Endothelial cell of umbilical vein (primary cell): ENCODE measurements at regions not wholly inside any gene's neighbourhood (a gene's known extent, or its start where the extent isn't known, plus 50 kb on each side); places are given as distances from the start of the nearest gene placed in this dataset.

ENCODE experiments used
- BruUV-seq: library from RNA; stranded (reverse); fragments of 400-500 nt; replicated peaks from 2 replicates; lab custom pipeline; 2021; lab: Mats Ljungman, UMichigan
- CTCF ChIA-PET: fragments of 300-600, 350-600 bp; sonication (Branson Sonifier 250); formaldehyde crosslinking; loops from one replicate; lab custom pipeline; 2021; ENCODE audit warnings: antibody characterized with exemption, inconsistent platforms; lab: Charles Lee
- POLR2A ChIA-PET: fragments of 300-600, 350-600 bp; sonication (Branson Sonifier 250); formaldehyde crosslinking; loops from one replicate; lab custom pipeline; 2021; ENCODE audit warnings: antibody characterized with exemption, inconsistent platforms; lab: Charles Lee
- DNase-seq: peaks from one replicate; pipeline ENCODE4 v3.0.0-alpha.2; 2011; ENCODE audit warnings: low read depth, low spot score
- FAIRE-seq: peaks from 2 replicates; lab custom pipeline; 2011; peaks lifted over from hg19 to GRCh38; lab: Jason Lieb, UNC
- H2AFZ ChIP-seq: 2 replicates; pipeline ENCODE4 v1.6.0; 2012; ENCODE audit warnings: low read depth, low read length, control low read depth, inconsistent platforms
- H3K27ac ChIP-seq: 2 replicates; pipeline ENCODE4 v1.5.1; 2011; ENCODE audit warnings: low read depth, mild to moderate bottlenecking, control low read depth, low read length, moderate library complexity; ENCODE audit not compliant: insufficient read depth
- H3K27me3 ChIP-seq, 2 experiments: 2 replicates each; pipeline versions ENCODE4 v1.6.0 to v1.6.1; 2011; ENCODE audit warnings: low read length in 2 of 2, mixed read lengths in 1 of 2; ENCODE audit not compliant: control insufficient read depth in 2 of 2, insufficient read depth in 2 of 2
- H3K36me3 ChIP-seq, 2 experiments: 2 replicates in 1 of 2; 3 replicates in 1 of 2; pipeline ENCODE4 v1.5.1; 2011; ENCODE audit warnings: low read length in 2 of 2, mild to moderate bottlenecking in 1 of 2, moderate library complexity in 1 of 2; ENCODE audit not compliant: control insufficient read depth in 2 of 2, insufficient read depth in 2 of 2; ENCODE audit errors: extremely low read depth in 1 of 2
- H3K4me1 ChIP-seq: 3 replicates; pipeline ENCODE4 v1.5.1; 2011; ENCODE audit warnings: mild to moderate bottlenecking, low read length; ENCODE audit not compliant: control insufficient read depth, insufficient read depth; ENCODE audit errors: extremely low read depth
- H3K4me2 ChIP-seq: 2 replicates; pipeline ENCODE4 v1.6.1; 2011; ENCODE audit warnings: low read length, control low read depth, mixed read lengths; ENCODE audit not compliant: insufficient read depth
- H3K4me3 ChIP-seq, 3 experiments: fragments of 200-600 bp in 1 of 3; sonication (generic), shearing (Covaris generic) in 1 of 3; replicated peaks in 1 of 3; 2 replicates each; pipeline ENCODE4 v1.5.1; 2011 to 2016; ENCODE audit warnings: control low read depth in 3 of 3, low read length in 3 of 3, mild to moderate bottlenecking in 2 of 3, inconsistent platforms in 1 of 3, low read depth in 1 of 3, moderate library complexity in 1 of 3; ENCODE audit not compliant: insufficient read depth in 1 of 3
- H3K79me2 ChIP-seq: 2 replicates; pipeline ENCODE4 v1.6.0; 2012; ENCODE audit warnings: low read length, inconsistent platforms; ENCODE audit not compliant: control insufficient read depth, insufficient read depth
- H3K9ac ChIP-seq: replicated peaks from 2 replicates; pipeline ENCODE3; 2011; ENCODE audit warnings: low read length, control low read depth; ENCODE audit not compliant: insufficient read depth; ENCODE audit errors: extremely low read depth
- H3K9me1 ChIP-seq: replicated peaks from 3 replicates; pipeline ENCODE4 v1.6.0; 2011; ENCODE audit warnings: mild to moderate bottlenecking, low read length; ENCODE audit not compliant: control insufficient read depth, insufficient read depth; ENCODE audit errors: extremely low read depth
- H3K9me3 ChIP-seq: replicated peaks from 2 replicates; pipeline ENCODE4 v1.5.1; 2012; ENCODE audit warnings: low read length, inconsistent platforms; ENCODE audit not compliant: control insufficient read depth, insufficient read depth
- H4K20me1 ChIP-seq: replicated peaks from 2 replicates; pipeline ENCODE3; 2011; ENCODE audit warnings: mild to moderate bottlenecking, low read length; ENCODE audit not compliant: control insufficient read depth, insufficient read depth; ENCODE audit errors: extremely low read depth
- EZH2 ChIP-seq: IDR thresholded peaks from 2 replicates; pipeline ENCODE4 v1.6.1; 2012; ENCODE audit warnings: borderline replicate concordance, low read depth, mild to moderate bottlenecking, moderate library complexity, low read length, inconsistent platforms; ENCODE audit not compliant: severe bottlenecking
- FOS ChIP-seq: IDR thresholded peaks from 2 replicates; pipeline ENCODE4 v1.6.1; 2011; ENCODE audit warnings: mild to moderate bottlenecking, low read length, moderate library complexity, borderline replicate concordance; ENCODE audit not compliant: insufficient read depth
- GATA2 ChIP-seq: IDR thresholded peaks from 2 replicates; pipeline ENCODE4 v1.7.0; 2011; ENCODE audit warnings: low read depth, mild to moderate bottlenecking, moderate library complexity, mixed read lengths, low read length; ENCODE audit not compliant: insufficient read length, insufficient read depth
- JUN ChIP-seq: IDR thresholded peaks from 2 replicates; pipeline ENCODE4 v1.6.1; 2011; ENCODE audit warnings: borderline replicate concordance, low read depth; ENCODE audit not compliant: insufficient read length, insufficient read depth
- MYC ChIP-seq: IDR thresholded peaks from one replicate; pipeline ENCODE4 v1.6.1; 2011; ENCODE audit warnings: mild to moderate bottlenecking, low read depth, low read length
- POLR2A ChIP-seq: IDR thresholded peaks from 2 replicates; pipeline ENCODE4 v1.6.1; 2012; ENCODE audit warnings: low read depth, mild to moderate bottlenecking, control low read depth, low read length
- POLR2AphosphoS5 ChIP-seq: IDR thresholded peaks from 2 replicates; pipeline ENCODE4 v1.6.1; 2012; ENCODE audit warnings: low read depth, mild to moderate bottlenecking, control low read depth, low read length, moderate library complexity; ENCODE audit not compliant: insufficient read depth
- dilution Hi-C: fragments of 300-500 bp; cut with MboI; formaldehyde crosslinking; loops from one replicate; pipeline ENCODE4 v1.15.0; 2019; ENCODE audit warnings: low sequenced_read_pairs; ENCODE audit not compliant: extremely low pct_ligation_motif_present
- intact Hi-C: fragments of 100-400 bp; cut with micrococcal nuclease; formaldehyde crosslinking; loops from one replicate; pipeline ENCODE4 v1.10.0; 2022
- TF ChIP-seq, protein P1 (sequence below): IDR thresholded peaks from 2 replicates; pipeline ENCODE4 v1.6.1; 2011; ENCODE audit not compliant: insufficient read depth, insufficient read length
- TF ChIP-seq, protein P2 (sequence below), 2 donors: IDR thresholded peaks; 1 replicate in 1 of 2; 2 replicates in 1 of 2; pipeline ENCODE4 v1.5.1; 2011; ENCODE audit warnings: low read length in 2 of 2, mild to moderate bottlenecking in 2 of 2, moderate library complexity in 2 of 2, control low read depth in 1 of 2, inconsistent platforms in 1 of 2, low read depth in 1 of 2; ENCODE audit not compliant: insufficient read depth in 1 of 2; ENCODE audit errors: extremely low read depth in 1 of 2

DNA sequence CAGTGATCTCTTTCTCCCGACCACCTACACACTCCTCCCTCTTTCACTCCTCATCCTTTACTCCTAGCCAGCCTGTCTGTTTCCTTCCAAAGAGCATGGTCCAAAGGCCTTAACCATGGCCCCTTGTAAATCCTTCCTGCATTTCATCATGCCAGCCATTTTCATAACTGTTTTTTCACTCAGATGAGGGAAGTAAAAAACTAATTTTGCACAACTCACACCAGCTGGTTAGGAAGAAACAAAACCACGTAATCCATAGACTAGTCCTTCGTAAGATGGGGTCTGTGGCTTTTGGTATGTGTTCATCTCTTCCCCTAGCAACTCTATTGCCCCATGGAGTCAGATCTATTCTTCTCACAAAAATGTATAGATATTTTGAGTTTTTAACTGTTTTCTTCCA lies 187.8 kb downstream of the SHOX2 start:
- Histone ChIP-seq H4K20me1 (no peaks in the 10 kb centered on the region), H3K9me3 (no peaks in the 10 kb centered on the region), H3K9ac (no peak overlapping the region), H3K4me3 (no peak overlapping the region), H3K9me1 (no peaks in the 10 kb centered on the region), H3K27me3 (no peaks in the 10 kb centered on the region), H3K4me2 (no peak overlapping the region), H3K4me1 (no peaks in the 10 kb centered on the region), H3K79me2 (no peaks in the 10 kb centered on the region), H2AFZ (no peak overlapping the region), H3K36me3 (no peaks in the 10 kb centered on the region), H3K27ac (no peak overlapping the region)
- intact Hi-C loops (no loop called here), dilution Hi-C loops (no loop called here)
- DNase-seq (no peak), FAIRE-seq (no peak)
- TF ChIP-seq, protein P1, sequence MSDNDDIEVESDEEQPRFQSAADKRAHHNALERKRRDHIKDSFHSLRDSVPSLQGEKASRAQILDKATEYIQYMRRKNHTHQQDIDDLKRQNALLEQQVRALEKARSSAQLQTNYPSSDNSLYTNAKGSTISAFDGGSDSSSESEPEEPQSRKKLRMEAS, result no peak
- no peak for TF ChIP-seq FOS
- no peak for TF ChIP-seq EZH2
- no peak for TF ChIP-seq MYC
- TF ChIP-seq, protein P2, sequence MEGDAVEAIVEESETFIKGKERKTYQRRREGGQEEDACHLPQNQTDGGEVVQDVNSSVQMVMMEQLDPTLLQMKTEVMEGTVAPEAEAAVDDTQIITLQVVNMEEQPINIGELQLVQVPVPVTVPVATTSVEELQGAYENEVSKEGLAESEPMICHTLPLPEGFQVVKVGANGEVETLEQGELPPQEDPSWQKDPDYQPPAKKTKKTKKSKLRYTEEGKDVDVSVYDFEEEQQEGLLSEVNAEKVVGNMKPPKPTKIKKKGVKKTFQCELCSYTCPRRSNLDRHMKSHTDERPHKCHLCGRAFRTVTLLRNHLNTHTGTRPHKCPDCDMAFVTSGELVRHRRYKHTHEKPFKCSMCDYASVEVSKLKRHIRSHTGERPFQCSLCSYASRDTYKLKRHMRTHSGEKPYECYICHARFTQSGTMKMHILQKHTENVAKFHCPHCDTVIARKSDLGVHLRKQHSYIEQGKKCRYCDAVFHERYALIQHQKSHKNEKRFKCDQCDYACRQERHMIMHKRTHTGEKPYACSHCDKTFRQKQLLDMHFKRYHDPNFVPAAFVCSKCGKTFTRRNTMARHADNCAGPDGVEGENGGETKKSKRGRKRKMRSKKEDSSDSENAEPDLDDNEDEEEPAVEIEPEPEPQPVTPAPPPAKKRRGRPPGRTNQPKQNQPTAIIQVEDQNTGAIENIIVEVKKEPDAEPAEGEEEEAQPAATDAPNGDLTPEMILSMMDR (IDR thresholded peaks at IDR 0.05; ENCODE audit: extremely low read depth in 1 of 2, insufficient read depth in 1 of 2, low read depth in 1 of 2, low read length in 2 of 2), result no peak
- TF ChIP-seq POLR2AphosphoS5, result no peak
- TF ChIP-seq JUN, result no peak
- TF ChIP-seq POLR2A, result no peak
- TF ChIP-seq GATA2, result no peak
- POLR2A ChIA-PET, result no interaction called here
- CTCF ChIA-PET, result no interaction called here
- no TSS peak for BruUV-seq
